Spinal cord (tissue), 9 donors: ENCODE measurements at regions not wholly inside any gene's neighbourhood (a gene's known extent, or its start where the extent isn't known, plus 50 kb on each side); places are given as distances from the start of the nearest gene placed in this dataset.

Source experiments
- DNase-seq, 6 donors: peaks; one replicate each; pipeline versions ENCODE4 v3.0.0 to v3.0.0-alpha.2; 2013 to 2015; ENCODE audit warnings: low spot score in 6 of 6, low read depth in 4 of 6
- H3K27ac ChIP-seq: one replicate; pipeline ENCODE4 v1.5.1; 2013; ENCODE audit warnings: low read depth, low read length, control low read depth
- H3K27me3 ChIP-seq: one replicate; pipeline ENCODE4 v1.6.1; 2013; ENCODE audit warnings: low read length; ENCODE audit not compliant: control insufficient read depth, insufficient read depth
- H3K36me3 ChIP-seq: one replicate; pipeline ENCODE4 v1.6.1; 2013; ENCODE audit warnings: low read length; ENCODE audit not compliant: control insufficient read depth, insufficient read depth
- H3K4me1 ChIP-seq: one replicate; pipeline ENCODE4 v1.6.1; 2013; ENCODE audit warnings: low read length; ENCODE audit not compliant: control insufficient read depth, insufficient read depth
- H3K4me3 ChIP-seq: one replicate; pipeline ENCODE4 v1.5.1; 2013; ENCODE audit warnings: low read depth, low read length, control low read depth
- H3K9me3 ChIP-seq: one replicate; pipeline ENCODE4 v1.6.1; 2013; ENCODE audit warnings: low read length; ENCODE audit not compliant: control insufficient read depth, insufficient read depth
- WGBS: methylation state at CpG from one replicate; pipeline ENCODE4 v1.1.5; 2013; ENCODE audit warnings: missing lambda C conversion rate; ENCODE audit not compliant: insufficient coverage; 5-methylcytosine and 5-hydroxymethylcytosine counted together
- donor health status: healthy.

DNA sequence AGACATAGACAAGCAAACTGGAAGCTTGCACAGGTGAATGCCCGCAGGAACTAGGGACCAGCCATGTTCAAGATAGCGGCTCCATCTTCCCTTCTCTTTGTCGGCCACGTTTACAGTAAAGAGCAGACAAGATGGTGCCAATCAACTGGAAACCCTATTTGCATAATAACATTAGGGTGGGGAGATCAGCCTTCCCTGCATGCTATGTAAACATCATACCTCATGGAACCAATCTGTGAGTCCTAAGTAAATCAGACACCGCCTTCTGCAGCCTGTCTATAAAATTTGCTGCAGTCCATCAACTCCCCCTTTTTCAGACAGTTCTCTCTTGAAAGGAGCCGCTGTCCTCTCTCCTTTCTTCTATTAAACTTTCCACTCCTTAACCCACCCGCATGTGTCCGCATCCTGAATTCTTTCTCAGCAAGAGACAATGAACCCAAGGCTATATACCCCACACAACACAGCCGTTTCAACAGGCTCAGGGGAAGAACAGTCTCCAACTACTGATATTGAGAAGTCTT, 384.4 kb downstream of the EIPR1 start:
- no peak overlapping the region for H3K4me3 ChIP-seq
- no peaks in the 10 kb centered on the region for H3K4me1 ChIP-seq
- DNase-seq = no peak
- peaks cover 2% of the 10 kb centered on the region for H3K9me3 ChIP-seq
- H3K36me3 ChIP-seq = no peaks in the 10 kb centered on the region
- no peak overlapping the region for H3K27ac ChIP-seq
- 85% methylated on average over 4 of the region's 9 CpGs for WGBS
- H3K27me3 ChIP-seq = no peaks in the 10 kb centered on the region

DNA sequence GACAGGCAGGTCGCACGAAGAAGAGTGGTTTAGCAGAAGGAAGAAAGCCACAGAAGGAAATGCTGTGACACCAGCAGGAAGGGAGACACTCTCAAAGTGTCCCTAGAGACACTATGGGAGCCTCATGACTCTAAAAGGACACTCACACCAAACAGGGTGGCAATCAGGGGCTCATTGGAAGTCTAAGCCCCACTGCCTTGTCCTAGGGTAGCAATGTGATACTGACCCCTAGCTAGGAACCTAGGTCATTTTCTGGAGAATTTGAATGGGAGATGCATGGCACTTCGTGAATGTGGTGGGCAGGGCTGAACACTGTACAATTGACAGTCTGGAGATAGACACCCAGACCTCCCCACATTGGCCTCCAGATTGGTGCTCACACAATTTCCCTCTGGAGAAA, 385.0 kb downstream of the EIPR1 start:
- WGBS = 90% methylated on average over 2 of the region's 3 CpGs
- peaks cover 2% of the 10 kb centered on the region for H3K9me3 ChIP-seq
- no peak overlapping the region for H3K27ac ChIP-seq

DNA sequence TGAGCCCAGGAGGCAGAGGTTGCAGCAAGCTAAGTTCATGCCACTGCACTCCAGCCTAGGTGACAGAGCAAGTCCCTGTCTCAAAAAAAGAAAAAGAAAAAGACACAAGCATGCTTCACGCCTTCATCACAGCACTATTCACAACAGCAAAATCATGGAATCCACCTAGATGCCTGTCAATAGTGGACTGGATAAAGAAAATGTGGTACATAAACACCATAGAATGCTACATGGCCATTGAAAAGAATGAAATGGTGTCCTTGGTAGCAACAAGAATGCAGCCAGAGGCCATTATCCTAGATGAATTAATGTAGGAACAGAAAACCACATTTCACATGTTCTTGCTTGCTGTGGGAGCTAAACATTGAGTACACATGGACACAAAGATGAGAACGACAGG, 392.6 kb downstream of the EIPR1 start:
- no CpG with 5 or more reads among the region's 2 CpGs for WGBS
- H3K4me1 ChIP-seq = no peaks in the 10 kb centered on the region
- H3K9me3 ChIP-seq = peaks cover 2% of the 10 kb centered on the region
- H3K27me3 ChIP-seq = no peaks in the 10 kb centered on the region
- H3K4me3 ChIP-seq = no peak overlapping the region
- no peaks in the 10 kb centered on the region for H3K36me3 ChIP-seq
- DNase-seq = no peak
- no peak overlapping the region for H3K27ac ChIP-seq

More for the DNA sequence above, 385.0 kb downstream of the EIPR1 start:
- no peak overlapping the region for H3K4me3 ChIP-seq
- no peaks in the 10 kb centered on the region for H3K27me3 ChIP-seq
- no peaks in the 10 kb centered on the region for H3K4me1 ChIP-seq
- no peak for DNase-seq
- H3K36me3 ChIP-seq = no peaks in the 10 kb centered on the region

GRCh38 chr2:2981000-2981399, 396.6 kb downstream of the EIPR1 start:
- no peaks in the 10 kb centered on the region for H3K27me3 ChIP-seq
- H3K4me1 ChIP-seq = no peaks in the 10 kb centered on the region
- WGBS = no CpG with 5 or more reads among the region's 1 CpG
- peaks cover 2% of the 10 kb centered on the region for H3K9me3 ChIP-seq
- H3K4me3 ChIP-seq = no peak overlapping the region
- DNase-seq = no peak
- no peak overlapping the region for H3K27ac ChIP-seq
- H3K36me3 ChIP-seq = no peaks in the 10 kb centered on the region

DNA sequence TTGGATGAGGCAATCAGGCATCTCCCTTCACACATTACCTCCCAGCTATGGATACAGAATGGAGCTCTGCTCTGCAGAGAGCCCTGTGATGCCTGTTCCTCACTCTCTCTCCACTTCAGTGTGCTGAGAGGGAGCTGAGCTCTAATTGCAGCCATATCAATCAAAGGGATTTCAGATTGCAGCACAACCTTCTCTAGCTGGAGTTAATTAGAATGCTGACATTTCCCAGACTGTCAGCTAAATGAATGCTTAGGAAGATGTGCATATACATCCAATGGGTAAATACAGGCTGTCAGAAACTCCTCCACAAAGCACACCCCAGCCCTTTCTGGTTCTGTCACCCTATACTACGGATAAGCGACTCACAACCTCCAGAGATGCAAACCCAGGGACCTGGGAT, 402.6 kb downstream of the EIPR1 start:
- Histone ChIP-seq H3K27me3 (no peaks in the 10 kb centered on the region), H3K36me3 (no peaks in the 10 kb centered on the region), H3K4me1 (no peaks in the 10 kb centered on the region), H3K4me3 (no peak overlapping the region), H3K27ac (no peak overlapping the region), H3K9me3 (peaks cover 2% of the 10 kb centered on the region)
- no CpG with 5 or more reads among the region's 2 CpGs for WGBS
- DNase-seq = peak in 5 of 6 donors; percentile 17 to 94 (median 35)

DNA sequence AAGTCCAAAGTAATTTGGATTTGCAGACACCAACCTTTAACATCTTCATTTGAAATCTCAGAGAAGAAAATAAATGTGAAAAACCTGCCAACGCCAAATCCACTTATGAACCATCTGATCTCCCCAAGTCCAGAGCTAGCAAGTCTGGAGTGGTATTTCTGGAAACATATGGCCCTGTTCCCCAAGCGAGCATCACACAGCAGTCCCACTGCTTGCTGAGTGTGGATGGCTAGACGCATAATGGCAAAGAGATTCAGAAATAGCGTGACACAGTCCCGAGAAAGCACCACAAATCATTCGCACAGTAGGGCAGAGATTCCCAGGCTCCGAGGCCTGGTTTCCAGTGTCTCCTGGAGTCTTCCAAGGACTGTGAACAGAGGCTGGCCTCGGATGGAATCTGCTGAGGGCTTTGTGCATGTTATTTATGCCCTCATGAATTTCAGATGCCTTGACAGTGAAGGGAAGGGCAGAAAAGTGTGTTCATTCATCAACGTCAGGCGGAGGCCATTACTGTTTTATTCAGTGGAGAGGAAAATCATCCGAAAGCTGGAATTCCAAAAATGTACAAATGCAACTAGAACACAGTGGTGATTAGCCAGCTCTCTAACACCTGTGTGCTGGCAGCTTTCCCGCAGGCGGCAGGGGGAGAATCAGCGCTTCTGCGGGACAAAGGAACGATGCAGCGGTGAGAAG, 417.0 kb downstream of the EIPR1 start:
- Histone ChIP-seq H3K9me3 (peaks cover 2% of the 10 kb centered on the region), H3K4me3 (no peak overlapping the region), H3K27ac (no peak overlapping the region), H3K36me3 (no peaks in the 10 kb centered on the region), H3K27me3 (no peaks in the 10 kb centered on the region), H3K4me1 (peaks cover 9% of the 10 kb centered on the region)
- WGBS = 23% methylated on average over 15 of the region's 17 CpGs
- DNase-seq = peak in 5 of 6 donors; percentile 27 to 92 (median 54)

DNA sequence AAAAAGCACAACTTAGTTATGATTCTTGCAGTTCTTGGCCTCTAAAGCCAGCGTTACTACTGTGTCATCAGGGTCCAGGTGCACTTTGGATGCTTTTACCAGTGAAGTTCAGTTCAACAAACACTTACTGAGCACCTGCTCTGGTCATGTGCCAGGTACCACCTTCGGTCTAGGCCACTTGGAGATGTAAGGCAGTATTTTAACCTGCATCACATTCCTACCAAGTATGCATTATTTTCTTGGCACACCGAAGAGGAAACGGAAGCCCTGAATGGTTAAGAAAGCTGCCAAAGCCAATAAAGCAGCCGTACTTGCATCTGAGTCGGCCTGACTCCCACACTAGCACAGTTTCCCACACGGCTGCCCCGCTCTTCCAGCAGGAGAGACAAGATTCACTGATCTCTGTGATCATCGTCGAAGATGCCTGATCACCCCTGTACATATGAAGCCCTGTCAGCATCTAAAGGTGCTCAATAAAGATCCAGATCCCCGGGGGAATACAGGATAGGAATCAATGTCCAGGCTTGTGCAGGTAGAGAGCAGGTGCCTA, 427.1 kb downstream of the EIPR1 start:
- 71% methylated on average over 9 of the region's 11 CpGs for WGBS
- Histone ChIP-seq H3K27ac (no peak overlapping the region), H3K4me1 (peaks cover 6% of the 10 kb centered on the region)

DNA sequence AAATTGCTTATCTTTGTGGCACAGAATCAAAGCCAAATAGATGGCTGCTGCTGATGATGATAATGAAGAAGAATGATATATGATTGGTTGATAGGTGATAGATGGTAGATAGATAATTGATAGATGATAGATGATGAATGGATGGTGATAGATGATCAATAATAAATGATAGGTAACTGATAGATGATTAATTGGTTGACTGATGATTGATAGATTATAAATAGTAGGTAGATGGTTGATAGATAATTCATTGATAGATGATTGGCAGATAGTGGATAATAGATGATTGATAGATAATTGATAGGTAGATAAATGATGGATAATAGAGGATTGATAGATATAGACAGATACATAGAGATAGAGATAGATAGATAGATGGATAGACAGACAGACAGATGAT, 430.2 kb downstream of the EIPR1 start:
- Histone ChIP-seq H3K4me3 (no peak overlapping the region), H3K4me1 (peaks cover 6% of the 10 kb centered on the region), H3K9me3 (peaks cover 1% of the 10 kb centered on the region), H3K36me3 (no peaks in the 10 kb centered on the region), H3K27ac (no peak overlapping the region), H3K27me3 (no peaks in the 10 kb centered on the region)
- no peak for DNase-seq

More for the DNA sequence above, 427.1 kb downstream of the EIPR1 start:
- Histone ChIP-seq H3K9me3 (no peaks in the 10 kb centered on the region), H3K27me3 (no peaks in the 10 kb centered on the region), H3K4me3 (no peak overlapping the region), H3K36me3 (no peaks in the 10 kb centered on the region)
- DNase-seq = peak in 1 of 6 donors; percentile 59

- Histone ChIP-seq H3K4me3 (no peak overlapping the region), H3K4me1 (peaks cover 40% of the 10 kb centered on the region), H3K27ac (no peak overlapping the region), H3K36me3 (no peaks in the 10 kb centered on the region), H3K27me3 (no peaks in the 10 kb centered on the region), H3K9me3 (peaks cover 1% of the 10 kb centered on the region)
- DNase-seq = no peak
- WGBS = 79% methylated on average over 1 of the region's 4 CpGs
These were observed 434.7 kb downstream of the EIPR1 start for GRCh38 chr2:2942906-2943305.

DNA sequence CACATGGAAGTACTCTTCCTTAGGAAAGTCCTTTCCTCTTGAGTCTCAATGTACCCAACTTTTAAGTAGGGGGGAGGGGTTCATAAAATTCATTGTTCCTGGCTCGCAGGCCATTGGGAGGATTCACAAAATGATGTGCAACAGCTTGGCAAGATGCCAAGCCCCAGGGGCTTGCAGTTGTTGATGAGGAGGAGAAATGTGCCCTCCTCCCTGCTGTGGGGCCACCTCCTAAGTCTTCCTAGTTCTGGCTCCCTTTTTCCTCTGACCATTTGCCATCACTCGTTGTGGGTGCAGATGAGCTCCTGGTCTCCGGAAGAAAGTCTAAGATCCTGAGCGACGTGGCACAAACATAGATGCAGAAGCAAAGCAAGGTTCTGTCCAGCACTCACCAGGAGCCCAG, 435.4 kb downstream of the EIPR1 start:
- no peak for DNase-seq
- peaks cover 1% of the 10 kb centered on the region for H3K9me3 ChIP-seq
- H3K27ac ChIP-seq = no peak overlapping the region
- H3K4me3 ChIP-seq = no peak overlapping the region
- no peaks in the 10 kb centered on the region for H3K27me3 ChIP-seq
- no peaks in the 10 kb centered on the region for H3K36me3 ChIP-seq
- 74% methylated on average over 4 of the region's 5 CpGs for WGBS
- H3K4me1 ChIP-seq = peaks cover 40% of the 10 kb centered on the region
